ENCODE measurements at regions not wholly inside any gene's neighbourhood (a gene's known extent, or its start where the extent isn't known, plus 50 kb on each side); places are given as distances from the start of the nearest gene placed in this dataset.

DNA sequence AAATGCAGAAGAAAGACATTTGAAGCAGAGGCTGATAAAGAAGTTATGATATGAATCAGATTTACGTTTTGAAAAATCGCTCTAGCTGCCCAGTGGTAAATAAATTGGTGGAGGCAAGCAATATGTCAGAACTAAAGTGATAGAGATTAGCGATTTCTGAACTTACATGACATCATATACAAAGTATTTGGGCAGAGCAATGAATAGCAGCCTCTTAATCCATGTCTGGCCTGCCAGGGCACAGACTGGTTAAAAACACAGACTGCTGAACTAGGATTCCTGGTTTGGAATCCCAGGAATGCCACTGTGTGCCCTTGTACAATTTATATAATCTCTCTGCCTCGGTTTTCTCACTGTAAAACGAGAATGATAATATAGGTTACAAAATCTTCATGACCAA lies 243.1 kb upstream of the SETMAR start:
- TF ChIP-seq, protein P1, sequence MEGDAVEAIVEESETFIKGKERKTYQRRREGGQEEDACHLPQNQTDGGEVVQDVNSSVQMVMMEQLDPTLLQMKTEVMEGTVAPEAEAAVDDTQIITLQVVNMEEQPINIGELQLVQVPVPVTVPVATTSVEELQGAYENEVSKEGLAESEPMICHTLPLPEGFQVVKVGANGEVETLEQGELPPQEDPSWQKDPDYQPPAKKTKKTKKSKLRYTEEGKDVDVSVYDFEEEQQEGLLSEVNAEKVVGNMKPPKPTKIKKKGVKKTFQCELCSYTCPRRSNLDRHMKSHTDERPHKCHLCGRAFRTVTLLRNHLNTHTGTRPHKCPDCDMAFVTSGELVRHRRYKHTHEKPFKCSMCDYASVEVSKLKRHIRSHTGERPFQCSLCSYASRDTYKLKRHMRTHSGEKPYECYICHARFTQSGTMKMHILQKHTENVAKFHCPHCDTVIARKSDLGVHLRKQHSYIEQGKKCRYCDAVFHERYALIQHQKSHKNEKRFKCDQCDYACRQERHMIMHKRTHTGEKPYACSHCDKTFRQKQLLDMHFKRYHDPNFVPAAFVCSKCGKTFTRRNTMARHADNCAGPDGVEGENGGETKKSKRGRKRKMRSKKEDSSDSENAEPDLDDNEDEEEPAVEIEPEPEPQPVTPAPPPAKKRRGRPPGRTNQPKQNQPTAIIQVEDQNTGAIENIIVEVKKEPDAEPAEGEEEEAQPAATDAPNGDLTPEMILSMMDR (IDR thresholded peaks at IDR 0.05; ENCODE audit: poor library complexity, severe bottlenecking): no peak
- TF ChIP-seq MXI1 (conservative IDR thresholded peaks at IDR 0.05; ENCODE audit: poor library complexity, severe bottlenecking) (no peak), POLR2AphosphoS5 (IDR thresholded peaks at IDR 0.05) (no peak)

Data from neural cell (in vitro differentiated cells).